ENCODE measurements at regions not wholly inside any gene's neighbourhood (a gene's known extent, or its start where the extent isn't known, plus 50 kb on each side); places are given as distances from the start of the nearest gene placed in this dataset.
"Not testable (repeated sequence)": the region's sequence is repeated elsewhere in the genome, so short reads cannot be mapped to it uniquely, and the experiment has no call there.

- no peak for DNase-seq
Measured at GRCh38 chr12:3421191-3421978, 69.6 kb upstream of the PRMT8 start.

DNA sequence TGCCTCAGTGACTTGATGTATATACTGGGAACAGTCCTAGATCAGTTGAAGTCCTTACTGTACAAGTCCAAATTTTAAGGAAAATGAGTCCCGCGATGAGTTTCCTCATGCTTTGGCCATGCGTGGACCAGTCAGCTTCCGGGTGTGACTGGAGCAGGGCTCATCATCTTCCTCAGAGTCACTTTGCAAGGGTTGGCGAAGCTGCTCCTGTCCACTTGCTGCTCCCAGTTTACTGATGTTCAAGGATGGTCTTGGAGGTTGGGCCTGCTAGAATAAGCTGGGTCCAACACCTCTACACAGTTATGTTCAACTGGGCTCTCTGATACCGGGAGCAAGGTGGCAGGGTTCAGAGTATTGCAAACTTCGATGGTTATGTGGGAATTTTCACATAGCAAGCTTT, 66.2 kb upstream of the PRMT8 start:
- not testable (repeated sequence) for DNase-seq

DNA sequence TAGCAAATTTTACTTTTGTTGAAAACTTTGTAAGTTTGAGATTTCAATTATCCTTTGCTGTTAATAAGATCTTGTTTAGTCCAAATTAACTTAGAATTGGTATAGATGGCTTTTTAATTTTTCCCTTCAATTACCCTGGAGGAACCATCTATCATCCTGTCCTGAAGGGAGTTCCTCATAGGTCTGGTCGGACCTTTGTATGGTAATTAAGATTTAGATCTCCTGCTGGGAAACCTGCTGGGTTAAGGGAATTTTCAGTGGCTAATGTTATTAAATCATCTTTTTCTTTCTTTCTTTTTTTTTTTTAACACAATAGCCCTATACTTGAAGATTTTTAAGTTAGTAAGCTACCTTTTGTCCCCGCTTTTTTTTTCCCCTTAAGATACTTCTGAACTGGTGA, 63.0 kb upstream of the PRMT8 start:
- no peak for DNase-seq

DNA sequence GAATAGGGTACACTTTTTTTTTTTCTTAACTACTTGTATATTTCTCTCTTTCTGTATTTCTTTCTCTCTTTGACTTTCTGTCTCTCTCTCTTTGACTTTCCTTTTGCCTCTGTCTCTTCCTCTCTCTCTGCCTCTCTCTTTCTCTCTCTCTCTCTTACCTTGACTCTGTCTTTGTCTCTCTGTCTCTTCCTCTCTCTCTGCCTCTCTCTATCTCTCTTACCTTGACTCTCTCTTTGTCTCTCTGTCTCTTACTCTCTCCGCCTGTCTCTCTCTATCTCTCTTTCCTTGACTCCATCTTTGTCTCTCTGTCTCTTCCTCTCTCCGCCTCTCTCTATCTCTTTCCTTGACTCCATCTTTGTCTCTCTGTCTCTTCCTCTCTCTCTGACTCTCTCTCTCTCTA, 62.4 kb upstream of the PRMT8 start:
- DNase-seq: no peak

- DNase-seq: not testable (repeated sequence)
Measured at GRCh38 chr12:3429523-3429922, 61.5 kb upstream of the PRMT8 start.

GRCh38 chr12:3431686-3432085, 59.3 kb upstream of the PRMT8 start:
- no peak for DNase-seq

- no peak for DNase-seq
Measured at GRCh38 chr12:3432176-3432742, 58.7 kb upstream of the PRMT8 start.

DNA sequence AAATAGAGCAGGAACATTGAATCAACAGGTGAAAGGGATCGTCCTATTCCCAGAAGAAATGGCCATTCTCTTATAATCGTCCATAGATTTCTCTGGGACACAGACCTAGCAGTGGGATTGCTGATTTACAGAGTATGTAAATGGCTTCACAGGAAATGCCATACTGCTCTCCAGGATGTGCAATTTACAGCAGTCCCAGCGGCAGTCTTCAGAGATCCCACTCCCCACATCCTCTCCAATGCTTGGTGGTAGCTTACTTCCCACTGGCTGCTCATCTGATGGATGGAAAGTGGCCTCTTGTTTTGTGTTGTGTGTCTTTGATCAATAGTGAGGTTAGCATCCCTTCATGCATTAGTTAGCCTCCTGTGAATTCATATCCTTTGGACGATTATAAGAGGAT, 58.1 kb upstream of the PRMT8 start:
- no peak for DNase-seq

DNA sequence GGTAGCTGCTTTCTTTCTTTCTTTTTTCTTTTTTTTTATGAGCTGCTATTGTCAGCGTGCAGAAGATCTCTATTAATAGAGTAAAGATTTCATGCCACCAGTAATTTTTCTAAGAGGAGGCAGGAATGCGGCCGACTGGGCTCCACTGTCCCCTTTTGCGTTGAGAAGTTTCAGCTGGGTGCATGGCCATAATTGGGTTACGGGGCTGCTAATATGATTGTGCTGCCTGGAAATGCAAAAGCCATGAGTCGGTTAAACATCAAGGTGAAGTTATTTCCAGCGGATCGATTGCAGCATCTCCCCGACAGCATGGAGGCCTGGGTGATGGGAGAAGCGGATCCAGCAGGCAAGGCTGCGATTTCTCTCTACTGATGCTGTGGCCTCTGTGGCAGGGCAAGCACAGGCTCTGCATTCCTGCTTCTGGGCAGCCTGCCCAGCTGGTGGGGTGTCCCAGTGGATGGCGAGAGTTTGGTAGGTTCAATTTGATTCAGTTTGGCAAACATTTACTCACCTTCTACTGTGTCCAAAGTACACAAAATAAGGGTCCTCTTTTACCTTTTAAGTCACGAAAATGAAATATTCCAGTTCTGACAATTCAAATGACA, 54.4 kb upstream of the PRMT8 start:
- DNase-seq: no peak

- DNase-seq: no peak
Measured at GRCh38 chr12:3437986-3438385, 53.0 kb upstream of the PRMT8 start.

DNA sequence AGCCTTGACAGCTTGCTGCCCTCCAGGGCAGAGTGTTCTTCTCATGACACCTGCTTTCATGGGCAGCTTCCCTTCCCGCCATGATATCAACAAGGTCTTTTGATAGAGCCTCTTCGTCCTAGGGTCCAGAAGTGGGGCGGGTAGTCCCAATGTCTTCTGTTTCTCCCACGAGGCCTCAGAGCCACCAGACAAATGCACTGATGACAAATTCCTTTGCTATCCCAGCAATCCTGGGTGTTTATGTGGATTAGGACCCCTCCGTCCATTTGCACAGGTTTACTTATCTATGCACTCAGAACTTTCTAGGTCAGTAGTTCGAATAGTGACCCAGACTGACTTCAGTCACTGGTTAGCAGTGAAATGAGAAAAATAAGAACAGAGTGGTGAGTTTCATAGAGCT, 52.6 kb upstream of the PRMT8 start:
- no peak for DNase-seq

Measured in NCI-H187 (cell line).